Choroid plexus epithelial cell (primary cell): ENCODE measurements at regions not wholly inside any gene's neighbourhood (a gene's known extent, or its start where the extent isn't known, plus 50 kb on each side); places are given as distances from the start of the nearest gene placed in this dataset.

Experiments
- DNase-seq: peaks from one replicate; pipeline ENCODE4 v3.0.0-alpha.2; 2010; ENCODE audit warnings: low read depth
- H3K4me3 ChIP-seq: 2 replicates; pipeline ENCODE4 v1.5.1; 2011; ENCODE audit warnings: low read depth, mild to moderate bottlenecking, control low read depth, low read length, moderate library complexity
- CTCF ChIP-seq: conservative IDR thresholded peaks from 2 replicates; pipeline ENCODE4 v1.5.1; 2011; ENCODE audit warnings: low read depth, mild to moderate bottlenecking, control low read depth, inconsistent platforms, low read length, moderate library complexity

- H3K4me3 ChIP-seq, result no peak overlapping the region
- no peak for TF ChIP-seq CTCF
- no peak for DNase-seq
These were observed 610.4 kb downstream of the TBC1D4 start for GRCh38 chr13:74871369-74872070.

- TF ChIP-seq CTCF, result no peak
- no peak overlapping the region for H3K4me3 ChIP-seq
- no peak for DNase-seq
These were observed 611.1 kb downstream of the TBC1D4 start for GRCh38 chr13:74870865-74871264.

GRCh38 chr13:74869846-74870245, 612.1 kb downstream of the TBC1D4 start:
- TF ChIP-seq CTCF, result no peak
- DNase-seq, result peak; percentile 62
- no peak overlapping the region for H3K4me3 ChIP-seq

GRCh38 chr13:74868049-74868448, 613.9 kb downstream of the TBC1D4 start:
- H3K4me3 ChIP-seq, result no peak overlapping the region
- TF ChIP-seq CTCF, result no peak
- DNase-seq, result peak; percentile 41

- TF ChIP-seq CTCF, result peak; percentile 22
- no peak overlapping the region for H3K4me3 ChIP-seq
- peak; percentile 83 for DNase-seq
These were observed 614.5 kb downstream of the TBC1D4 start for GRCh38 chr13:74867460-74867859.

- H3K4me3 ChIP-seq, result no peak overlapping the region
These were observed 615.9 kb downstream of the TBC1D4 start for GRCh38 chr13:74866101-74866500.

More at GRCh38 chr13:74866101-74866500, 615.9 kb downstream of the TBC1D4 start:
- no peak for TF ChIP-seq CTCF
- no peak for DNase-seq
